GM19463 (cell line): ENCODE measurements at regions not wholly inside any gene's neighbourhood (a gene's known extent, or its start where the extent isn't known, plus 50 kb on each side); places are given as distances from the start of the nearest gene placed in this dataset.

Experiments
- ATAC-seq: cut with Tn5 transposase; IDR thresholded peaks from one replicate; pipeline ENCODE4 v1.9.1; 2021; ENCODE audit warnings: mild to moderate bottlenecking, moderate library complexity; ENCODE audit not compliant: unreplicated experiment

DNA sequence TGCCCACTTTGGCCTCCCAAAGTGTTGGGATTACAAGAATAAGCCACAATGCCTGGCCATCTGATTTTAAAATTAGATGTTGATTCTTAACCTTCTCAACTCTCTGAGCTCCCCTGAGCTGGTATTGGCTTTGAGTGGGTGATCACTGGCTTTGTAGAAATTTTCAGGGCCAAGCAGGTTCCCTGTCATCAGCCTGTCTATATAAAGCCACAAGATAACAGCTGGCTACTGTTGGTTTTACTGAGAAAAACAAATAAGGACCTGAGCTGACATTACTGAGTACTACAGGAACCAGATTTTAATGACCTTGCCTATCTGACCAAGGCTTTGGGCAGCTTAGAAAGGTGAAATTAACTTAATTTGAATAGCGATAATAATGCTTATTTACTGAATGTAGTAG lies 153.6 kb downstream of the MSX2 start:
- no peak for ATAC-seq

DNA sequence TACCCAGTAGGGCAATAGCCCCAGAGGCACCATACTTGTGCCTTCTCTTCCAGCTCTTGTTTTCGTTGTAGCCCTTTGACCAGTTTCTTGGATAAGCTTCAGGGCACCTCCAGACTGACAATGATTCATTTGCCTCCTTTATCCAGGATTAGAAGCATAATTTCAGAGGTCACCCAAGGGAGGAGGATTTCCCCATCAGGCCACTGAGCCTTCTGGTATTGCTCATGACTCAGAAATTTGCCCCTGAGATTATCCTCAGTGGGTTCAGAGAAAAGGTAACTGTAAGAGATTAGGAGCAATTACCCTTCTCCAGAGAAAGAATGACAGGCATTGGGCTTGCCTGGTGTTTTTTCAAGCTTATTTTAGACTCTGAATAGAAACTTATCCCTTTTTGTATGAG lies 147.9 kb downstream of the MSX2 start:
- no peak for ATAC-seq

DNA sequence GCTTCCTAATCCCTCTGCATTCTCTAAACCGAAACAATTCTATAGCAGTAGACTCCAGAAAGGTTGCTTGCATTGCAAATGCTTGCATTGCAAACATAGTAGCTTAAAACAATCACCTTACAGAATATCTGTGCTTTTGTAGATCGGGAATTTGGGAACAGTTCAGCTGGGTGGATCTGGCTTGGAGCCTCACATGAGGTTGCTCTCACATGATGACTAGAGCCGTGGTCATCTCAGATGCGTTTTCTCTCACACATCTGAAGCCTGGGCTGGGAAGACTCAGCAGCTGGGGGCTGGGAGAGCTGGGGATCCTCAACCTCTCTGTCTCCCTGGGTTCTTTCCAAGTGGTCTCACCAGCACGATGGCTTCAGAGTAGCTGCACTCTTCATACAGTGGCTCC lies 127.8 kb downstream of the MSX2 start:
- ATAC-seq, result no peak

DNA sequence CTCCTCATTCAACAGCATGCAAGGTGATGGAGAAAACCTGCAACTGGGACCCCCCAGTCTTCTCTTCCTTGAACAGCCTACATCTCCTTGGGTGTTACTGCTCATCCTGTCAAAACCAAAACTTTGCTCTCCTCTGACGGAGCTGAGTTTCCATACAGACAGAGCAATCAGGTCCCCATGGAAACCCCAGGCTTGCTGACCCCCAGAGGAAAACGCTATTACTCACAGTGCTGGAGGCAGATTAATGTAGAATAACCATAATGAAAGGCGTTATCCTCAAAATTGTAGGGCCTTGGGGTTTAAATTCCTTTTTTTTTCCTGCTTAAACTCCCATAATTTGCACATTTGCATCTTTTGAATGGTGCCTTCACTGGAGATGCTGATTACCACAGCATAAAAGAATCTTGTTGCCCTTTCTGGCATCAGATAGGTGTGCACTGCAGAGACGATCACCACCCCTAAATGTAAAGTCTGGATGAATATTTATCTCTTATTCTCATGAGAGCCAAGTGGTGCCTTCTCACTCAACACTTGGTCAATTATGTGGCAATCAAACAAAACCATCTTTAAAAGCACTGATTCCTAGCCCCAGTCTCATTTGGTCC lies 126.3 kb downstream of the MSX2 start:
- no peak for ATAC-seq

DNA sequence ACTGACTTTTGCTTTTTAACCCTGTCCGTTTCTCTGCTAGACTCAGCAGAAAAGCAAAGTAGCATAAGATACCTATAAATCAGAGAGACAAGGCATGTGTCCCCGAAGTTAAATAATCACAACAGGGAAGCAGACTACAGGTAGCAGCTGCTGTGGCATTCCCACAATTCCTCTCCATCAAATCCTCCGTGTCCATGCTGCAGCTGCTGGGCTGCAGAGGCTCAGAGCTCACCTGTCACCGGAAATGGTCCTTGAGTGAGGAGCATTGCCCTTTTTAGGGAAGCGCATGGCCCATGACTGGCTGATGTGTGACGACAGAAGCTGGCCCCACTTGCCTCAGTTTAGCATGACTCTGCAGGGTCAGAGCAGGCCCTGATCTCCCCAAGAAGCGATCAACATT lies 125.0 kb downstream of the MSX2 start:
- no peak for ATAC-seq

DNA sequence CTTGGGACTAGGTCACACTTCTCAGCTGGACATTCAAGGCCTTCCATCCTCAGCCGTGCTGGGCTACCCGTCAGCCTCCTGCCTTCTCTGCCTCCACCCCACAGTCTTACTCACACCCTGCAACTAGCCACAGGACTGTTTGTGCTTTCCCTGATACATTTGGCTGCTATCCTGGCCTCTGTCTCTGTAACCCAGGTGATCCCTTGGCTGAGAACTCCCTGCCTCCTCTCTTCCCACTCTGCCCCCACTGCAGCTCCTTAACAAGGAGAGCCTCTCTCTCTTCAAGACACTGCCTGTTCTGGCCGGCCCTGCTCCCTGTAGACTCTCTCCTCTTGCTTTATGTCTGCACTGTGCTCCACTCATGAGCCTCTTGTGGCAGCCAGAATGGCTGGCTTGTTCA lies 120.6 kb downstream of the MSX2 start:
- ATAC-seq, result no peak

DNA sequence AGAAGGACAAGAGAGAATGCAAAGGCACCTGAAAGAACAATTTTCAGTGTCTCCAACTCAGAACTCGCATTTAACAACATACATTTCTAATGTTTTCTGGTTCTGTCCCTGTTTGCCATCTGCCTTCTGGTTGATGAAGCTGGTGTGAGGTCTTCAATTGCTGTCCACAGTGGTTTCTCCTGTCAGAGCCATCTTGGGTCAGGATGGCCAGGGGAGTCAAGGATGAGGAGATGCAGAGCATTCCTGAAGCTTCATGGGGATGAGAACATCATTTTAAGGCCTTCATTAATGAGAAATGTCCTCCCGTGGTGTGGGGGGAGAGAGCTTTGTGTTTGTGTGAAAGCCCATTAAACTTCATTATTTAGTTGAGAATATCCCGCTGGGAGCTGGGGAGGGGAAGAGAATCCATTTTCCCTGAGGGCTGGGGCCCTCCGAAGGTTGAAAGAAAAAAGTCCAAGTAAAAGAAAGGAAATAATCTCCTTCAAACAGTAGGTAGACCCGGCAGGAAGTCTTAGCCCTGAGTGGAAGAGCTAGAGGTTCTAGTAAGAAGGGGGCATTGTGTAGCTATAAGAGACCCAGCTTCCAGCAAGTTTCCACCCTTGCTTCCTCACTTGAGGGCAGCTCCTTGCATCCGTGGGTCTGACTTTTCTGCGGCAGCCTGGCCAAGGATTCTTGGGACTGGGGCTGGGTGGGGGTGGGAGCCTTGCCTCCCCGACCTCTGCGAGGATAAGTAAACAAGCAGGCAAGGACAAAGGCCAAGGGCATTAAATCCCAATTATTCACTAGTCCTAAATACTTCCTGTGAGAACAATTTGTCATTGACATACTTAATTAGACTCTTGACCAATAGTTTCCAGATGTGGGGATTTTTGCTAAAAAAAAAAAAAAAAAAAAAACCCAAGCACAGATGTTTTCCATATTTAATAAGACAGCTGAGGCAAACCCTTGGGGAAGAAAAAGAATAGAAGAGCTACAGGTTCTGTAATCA lies 119.2 kb downstream of the MSX2 start:
- no peak for ATAC-seq

DNA sequence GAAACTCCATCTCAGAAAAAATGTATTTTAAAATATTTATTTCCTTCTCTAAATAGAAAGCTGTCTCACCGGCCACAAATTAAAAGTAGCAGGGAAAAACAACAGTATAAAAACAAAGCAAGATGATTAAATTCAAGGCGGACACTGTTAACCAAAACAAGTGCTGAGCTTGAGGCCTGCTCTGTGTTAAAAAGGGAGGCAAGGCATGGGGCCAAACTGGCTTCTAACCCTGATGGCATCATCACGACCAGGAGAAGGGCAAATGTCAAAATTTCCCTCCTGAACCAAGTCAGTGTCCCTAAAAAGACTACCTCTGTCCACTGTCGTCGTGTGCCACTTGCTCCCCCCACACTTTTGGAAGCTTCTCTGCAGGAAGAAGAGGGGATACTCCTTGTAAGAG lies 116.1 kb downstream of the MSX2 start:
- ATAC-seq, result no peak

DNA sequence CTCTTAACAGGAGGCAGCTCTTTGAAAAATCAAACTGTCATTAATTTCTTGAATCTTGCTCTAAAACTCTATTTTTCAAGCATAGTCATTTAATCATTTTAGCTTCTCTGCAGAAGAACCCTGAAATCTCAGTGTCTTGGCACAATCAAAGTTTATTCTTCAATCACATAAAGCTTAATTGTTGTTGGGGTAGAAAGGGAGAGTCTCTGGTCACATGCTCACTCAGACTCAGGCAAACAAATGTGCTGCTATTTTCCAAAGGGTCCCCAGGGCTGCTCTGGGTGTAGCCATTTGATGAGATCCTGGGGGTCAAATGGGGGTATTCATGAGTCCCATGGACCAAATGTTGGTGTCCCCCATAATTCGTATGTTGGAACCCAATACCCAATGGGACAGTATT lies 114.8 kb downstream of the MSX2 start:
- no peak for ATAC-seq

DNA sequence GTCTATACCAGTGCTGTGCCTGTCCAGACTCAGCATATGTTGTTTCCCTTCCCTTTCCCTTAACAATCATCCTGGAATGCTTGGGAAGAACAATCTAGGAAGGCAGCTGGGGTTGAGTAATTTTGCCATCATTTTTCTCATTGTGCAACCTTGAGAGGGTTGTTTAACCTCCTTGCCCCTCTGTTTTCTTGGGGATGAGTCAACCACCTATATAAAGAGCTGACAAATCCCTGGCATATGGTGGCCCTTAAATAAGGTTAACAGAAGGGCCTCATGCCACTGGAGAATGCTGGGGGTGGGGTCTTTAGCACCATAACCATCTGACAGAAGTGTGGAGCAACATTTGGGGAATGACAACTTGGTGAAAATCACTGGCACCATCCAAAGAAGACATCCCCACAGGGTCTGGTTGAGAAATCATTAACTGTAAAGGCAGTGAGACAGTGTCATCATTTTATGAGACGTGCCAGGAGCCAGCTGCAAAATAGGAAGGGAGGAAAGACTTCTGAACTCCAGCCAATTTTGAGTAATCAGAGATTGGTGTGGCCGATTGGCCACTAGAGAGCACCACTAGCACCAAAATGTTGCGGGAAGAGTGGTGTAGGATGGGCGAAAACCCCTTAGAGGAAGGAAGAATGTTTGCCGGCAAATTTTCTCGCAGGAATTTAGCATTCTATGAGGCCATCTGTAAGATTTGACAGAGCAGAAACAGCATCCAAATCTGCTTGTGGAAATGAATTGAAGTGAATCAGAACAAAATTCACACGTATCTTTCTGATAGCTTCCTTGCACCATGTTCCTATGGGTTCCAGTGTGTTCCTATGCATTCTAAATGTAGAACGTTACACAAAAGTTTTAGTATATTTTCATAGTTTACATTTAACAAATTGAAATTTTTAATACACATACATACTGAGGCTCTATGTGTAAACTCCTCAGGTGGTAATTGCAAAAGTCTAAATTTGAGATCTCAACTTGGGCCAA lies 113.8 kb downstream of the MSX2 start:
- ATAC-seq, result no peak

DNA sequence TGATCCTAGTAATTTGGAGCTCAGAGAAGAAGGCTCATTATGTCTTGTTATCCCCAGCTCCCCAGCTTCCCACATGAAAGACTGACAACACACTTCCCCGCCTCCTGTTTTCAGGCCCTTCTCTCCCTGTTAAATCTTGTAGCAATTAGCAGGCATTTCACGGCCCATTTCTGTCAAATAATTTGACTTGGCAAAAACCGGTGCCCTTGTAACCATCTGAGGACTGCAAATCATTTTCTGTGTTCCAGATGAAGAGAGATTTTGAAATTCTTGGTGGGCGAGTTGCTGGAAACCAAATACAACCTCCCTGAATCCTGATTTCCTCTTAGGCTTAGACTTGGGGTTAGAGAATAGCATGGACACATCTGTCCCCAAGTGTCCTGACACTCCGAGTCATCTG lies 109.7 kb downstream of the MSX2 start:
- ATAC-seq, result no peak

DNA sequence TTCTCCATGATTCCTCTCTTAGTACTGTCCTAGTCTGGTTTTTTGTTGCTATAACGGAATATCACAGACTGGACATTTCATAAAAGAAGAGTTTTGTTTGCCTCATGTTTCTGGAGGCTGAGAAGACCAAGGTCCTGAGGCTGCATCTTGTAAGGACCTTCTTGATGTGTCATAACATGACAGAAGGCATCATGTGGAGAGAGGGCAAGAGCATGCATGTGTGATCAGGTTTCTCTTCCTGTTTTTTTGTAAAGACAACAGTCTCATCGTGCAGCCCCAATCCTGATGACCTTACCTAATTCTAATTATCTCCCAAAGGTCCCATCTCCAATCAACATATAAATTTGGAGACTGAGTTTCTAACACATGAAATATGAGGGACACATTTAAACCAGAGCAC lies 108.4 kb downstream of the MSX2 start:
- no peak for ATAC-seq

DNA sequence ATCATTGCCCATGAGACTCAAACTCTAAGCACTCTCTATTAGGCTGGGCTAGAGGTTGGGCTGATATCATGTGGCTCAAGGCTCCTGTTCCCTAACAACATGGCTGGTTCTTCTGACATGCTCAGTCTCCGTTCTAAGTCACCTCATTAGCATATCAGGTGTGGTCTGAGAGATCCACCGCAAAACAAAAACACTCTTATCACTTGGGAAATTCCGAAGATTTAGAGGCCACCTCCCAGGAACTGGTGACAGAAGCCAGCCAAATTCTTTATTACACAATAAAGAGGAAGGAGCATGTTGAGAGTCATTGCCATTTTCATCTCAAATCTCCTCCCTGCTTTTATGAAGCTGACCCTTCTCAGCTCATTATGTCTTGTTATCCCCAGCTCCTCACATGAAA lies 107.6 kb downstream of the MSX2 start:
- ATAC-seq, result no peak

DNA sequence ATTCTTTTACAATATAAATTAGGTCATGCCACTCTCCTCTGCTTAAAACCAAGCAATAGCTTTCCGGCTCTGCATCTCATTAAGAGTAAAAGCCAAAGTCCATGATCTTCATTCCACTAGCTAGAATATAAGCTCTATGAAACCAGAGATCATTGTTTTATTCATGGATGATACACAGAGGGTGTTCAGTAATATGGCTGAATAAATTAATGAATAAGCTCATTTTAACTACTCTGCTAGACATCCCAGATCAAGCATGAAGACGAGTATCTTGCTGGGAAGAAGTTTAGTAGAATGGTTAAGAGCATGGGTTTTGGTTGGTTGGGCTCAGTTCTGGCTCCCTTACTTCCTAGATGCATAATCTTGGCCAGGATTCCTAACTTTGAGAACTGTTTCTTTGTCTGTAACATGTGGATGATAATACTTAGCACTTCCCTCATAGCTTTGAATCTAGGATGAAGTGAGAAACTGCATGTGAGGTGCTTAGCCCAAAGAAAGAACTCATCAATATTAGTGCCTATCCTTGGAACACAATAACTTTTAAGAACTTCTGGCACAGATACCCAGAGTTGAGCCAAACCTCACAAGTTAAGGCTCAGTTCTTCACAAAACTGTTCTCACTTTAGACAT lies 106.8 kb downstream of the MSX2 start:
- no peak for ATAC-seq

DNA sequence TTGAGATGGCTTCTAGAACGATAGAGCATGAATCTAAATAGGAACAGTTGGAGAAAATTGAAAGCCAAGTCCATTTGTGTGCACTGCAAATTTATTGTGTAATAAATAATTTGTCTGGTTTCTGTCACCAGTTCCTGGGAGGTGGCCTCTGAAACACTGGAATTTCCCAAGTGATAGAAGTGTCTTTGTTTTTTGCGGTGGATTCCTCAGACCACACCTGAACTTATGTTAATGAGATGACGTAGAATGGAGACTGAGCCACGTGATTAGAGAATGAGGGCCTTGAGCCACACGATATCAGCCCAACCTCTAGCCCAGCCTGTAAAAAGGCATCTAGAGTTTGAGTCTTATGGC lies 105.1 kb downstream of the MSX2 start:
- no peak for ATAC-seq

DNA sequence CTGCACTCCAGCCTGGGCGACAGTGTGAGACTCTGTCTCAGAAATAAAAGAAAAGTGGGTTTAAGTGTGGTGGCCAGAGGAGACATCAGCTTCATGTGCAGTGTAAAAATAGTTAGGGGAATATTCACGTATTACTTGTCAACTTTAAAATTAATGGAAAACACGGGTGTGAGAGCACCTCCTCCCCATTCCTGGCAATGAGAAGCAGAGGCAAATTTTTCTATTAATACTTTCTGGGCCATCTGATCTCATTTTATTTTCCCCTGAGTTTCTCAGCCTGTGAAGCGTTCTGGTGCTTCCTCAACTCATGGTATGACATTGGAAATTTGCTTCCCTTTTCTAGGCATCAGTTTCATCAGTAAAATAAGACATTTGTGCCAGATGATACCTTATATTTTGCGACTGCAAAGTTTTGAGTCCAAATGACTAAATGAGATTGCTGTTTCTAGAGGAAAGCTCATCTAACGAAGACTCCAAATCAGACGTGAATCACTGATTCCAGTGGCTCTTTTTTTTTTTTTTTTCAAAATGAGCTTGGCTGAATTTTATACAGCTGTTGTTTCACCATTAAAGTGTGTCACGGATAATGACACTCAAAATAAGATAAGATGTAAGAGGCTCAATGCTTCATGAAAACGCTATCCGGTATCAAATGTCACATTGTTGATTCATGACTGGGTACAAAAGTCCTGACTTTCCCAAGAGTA lies 104.6 kb downstream of the MSX2 start:
- no peak for ATAC-seq

DNA sequence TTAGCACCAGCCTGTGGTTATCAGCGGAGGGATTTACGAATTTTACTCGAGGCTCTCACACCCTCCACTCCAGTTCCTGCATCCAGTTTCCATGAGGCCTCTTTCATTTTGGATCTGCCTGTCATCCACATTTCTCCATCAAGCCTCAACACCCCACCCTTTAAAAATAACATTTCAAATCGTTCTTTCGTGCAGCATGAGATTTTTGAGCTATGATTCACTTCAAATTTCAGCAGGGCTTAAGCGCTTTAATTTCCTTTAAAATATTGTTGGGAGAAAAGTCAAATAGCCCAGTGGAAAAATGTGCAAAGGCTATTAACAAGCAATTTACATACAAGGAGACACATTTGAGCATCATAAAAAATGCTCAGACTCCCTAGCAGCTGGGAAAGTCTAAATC lies 103.2 kb downstream of the MSX2 start:
- no peak for ATAC-seq

DNA sequence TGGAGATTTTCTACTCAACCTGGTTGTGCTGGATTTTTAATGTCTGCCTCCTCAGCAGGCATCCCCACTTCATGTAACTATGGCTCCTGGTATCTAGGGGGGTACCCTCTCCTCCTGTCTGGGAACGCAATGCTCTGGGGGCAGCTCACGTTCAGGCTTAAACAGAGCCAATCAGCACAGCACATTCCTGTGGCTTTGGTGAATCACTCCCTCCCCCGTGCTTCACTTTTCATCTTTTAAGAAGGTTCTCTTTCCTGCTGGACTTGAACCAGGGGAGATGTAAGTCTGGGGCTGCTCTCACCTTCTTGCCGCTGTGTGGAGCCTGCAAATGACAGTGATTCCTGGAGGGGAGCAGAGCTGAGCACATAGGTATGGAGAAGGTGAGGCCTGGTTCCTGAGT lies 101.2 kb downstream of the MSX2 start:
- no peak for ATAC-seq

DNA sequence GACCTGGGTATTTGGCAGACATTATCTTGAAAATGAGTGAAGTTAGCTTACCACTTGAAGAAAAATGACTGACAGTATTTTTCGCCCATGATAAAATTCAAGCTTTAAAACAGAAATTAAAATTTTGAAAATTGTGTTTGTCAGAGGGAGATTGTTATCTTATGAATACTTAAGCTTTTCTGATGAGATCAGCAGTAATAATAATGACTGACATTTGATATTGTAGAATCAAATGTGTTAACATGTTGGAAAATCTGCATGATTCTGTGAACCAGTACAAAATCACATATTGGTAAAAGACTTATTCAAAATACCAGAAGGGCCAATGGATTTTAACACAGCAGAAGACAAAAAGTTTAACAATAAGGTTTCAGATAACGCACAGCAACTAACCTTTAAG lies 94.0 kb downstream of the MSX2 start:
- no peak for ATAC-seq

DNA sequence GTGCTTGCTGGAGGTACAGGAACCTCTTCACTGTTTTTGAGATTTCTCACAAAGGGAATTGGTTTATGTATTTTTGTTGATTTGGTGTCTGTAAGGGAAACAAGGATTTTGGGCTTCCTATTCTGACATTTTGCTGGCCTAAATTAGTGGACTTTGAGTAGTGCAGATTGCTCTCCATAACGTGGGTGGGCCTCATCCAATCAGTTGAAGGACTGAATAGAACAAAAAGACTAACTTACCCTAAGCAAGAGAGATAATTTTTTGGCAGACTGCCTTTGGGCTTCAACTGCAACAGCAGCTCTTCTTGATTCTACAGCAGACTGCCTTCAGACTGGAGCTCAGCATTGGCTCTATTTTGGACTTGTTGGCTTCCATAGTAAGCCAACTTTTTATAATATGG lies 93.2 kb downstream of the MSX2 start:
- no peak for ATAC-seq
